ENCODE measurements at regions not wholly inside any gene's neighbourhood (a gene's known extent, or its start where the extent isn't known, plus 50 kb on each side); places are given as distances from the start of the nearest gene placed in this dataset.
"Not testable (repeated sequence)": the region's sequence is repeated elsewhere in the genome, so short reads cannot be mapped to it uniquely, and the experiment has no call there.

DNA sequence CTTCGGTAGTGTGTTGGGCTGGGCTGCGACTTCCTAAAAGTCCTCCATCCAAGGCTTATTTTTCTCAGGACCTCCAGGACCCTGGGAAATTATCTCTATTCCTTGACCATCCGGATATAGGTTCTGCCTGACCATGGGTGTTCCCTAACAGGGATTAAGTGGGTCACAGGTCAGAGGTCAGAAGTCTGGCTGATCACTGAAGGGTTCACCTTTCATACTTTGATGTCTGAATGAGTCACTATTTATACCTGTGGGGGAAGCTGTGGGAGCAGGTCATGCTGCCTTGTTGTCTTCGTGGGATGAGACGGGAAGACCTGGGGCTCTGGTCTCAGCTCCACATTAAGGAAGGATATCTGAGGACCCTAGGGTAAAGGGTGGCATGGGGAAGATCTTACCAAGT lies 65.0 kb upstream of the ETV3 start:
- no peak for DNase-seq

- no peak for DNase-seq
Observed at GRCh38 chr1:157202331-157202730, 64.1 kb upstream of the ETV3 start.

- DNase-seq: no peak
Observed at GRCh38 chr1:157201767-157202166, 63.6 kb upstream of the ETV3 start.

DNA sequence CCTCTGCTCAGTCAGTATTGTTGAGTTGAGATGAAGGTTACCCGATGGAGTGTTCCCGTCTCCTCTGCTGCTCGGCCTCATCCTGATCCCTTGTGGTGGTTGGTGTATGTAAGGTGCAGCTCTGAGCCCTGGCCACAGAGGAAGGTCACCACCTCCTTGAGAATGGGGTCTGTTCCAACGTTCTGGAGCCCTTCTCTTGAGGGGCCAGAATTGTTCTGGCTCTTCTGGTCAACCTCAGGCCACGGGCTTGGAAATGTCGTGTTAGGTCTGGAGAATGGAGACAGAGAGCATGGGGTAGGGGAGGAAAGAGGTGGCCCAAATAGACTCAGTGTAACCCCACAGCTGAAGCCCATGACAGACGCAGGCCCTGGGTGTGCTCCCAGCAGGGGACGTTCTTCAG lies 62.3 kb upstream of the ETV3 start:
- no peak for DNase-seq

- no peak for DNase-seq
Observed at GRCh38 chr1:157199421-157199755, 61.2 kb upstream of the ETV3 start.

DNA sequence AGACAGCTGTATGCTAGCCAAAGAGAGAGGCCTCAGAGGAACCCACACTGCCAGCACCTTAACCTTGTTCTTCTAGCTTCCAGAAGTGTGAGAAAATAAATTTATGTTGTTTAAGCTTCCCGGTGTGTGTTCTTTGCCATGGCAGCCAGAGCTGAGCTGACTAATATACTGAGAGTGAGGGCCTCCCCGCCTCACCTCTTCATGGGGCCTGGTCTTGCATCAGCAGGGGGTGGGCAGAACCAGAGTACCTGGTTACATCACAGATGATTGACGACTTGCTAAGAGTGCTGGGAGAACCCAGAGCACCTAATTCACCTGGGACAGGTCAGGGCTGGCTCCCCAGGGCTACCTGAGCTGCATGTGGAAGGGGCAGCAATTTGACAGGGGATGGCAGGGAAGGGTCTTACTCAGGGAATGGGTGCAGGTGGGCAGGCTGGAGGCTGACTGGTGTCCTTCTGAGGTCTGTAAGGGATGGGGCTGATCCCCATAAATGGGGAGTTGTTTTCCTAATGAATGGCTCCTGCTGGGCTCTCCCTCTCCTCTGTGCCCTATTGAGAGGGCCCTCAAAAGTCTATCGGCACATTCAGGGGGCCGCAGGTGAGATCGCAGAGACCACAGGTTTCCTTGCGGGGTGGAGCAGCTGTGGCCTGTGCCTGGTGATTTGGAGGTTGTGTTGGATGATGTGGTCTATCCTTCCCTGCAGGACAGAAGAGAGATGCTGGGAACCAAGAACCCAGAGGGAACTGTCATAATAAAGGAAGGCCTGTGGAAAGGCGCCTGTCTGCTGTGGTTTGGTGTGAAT lies 60.6 kb upstream of the ETV3 start:
- no peak for DNase-seq

DNA sequence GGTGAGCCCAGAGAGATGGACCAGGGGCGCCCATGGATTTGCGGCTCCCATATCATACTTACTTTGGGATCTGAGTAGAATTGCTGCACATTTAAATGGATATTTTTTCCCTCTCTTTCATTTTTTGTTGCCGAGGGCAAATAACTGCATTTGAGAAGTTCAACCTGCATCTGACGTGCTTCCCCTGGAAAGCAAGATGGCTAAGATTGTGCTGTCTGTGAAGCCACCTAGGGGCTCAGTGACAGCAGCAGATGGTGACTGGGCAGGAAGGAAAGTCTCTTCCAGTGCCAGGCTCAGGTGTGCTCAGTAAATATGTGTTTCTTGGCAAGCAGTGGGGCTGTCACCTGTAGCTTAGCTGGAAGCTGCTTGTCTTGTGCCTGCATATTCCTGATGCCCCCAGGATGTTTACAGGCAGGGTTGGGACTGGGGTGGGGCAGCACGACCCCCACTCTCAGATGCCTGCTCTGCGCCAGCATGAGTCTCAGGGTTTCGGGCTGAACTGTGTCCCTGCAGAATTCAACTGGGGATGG lies 59.8 kb upstream of the ETV3 start:
- DNase-seq: no peak

- DNase-seq: not testable (repeated sequence)
Observed at GRCh38 chr1:157196670-157197456, 58.7 kb upstream of the ETV3 start.

- no peak for DNase-seq
Observed at GRCh38 chr1:157196245-157196543, 58.0 kb upstream of the ETV3 start.

DNA sequence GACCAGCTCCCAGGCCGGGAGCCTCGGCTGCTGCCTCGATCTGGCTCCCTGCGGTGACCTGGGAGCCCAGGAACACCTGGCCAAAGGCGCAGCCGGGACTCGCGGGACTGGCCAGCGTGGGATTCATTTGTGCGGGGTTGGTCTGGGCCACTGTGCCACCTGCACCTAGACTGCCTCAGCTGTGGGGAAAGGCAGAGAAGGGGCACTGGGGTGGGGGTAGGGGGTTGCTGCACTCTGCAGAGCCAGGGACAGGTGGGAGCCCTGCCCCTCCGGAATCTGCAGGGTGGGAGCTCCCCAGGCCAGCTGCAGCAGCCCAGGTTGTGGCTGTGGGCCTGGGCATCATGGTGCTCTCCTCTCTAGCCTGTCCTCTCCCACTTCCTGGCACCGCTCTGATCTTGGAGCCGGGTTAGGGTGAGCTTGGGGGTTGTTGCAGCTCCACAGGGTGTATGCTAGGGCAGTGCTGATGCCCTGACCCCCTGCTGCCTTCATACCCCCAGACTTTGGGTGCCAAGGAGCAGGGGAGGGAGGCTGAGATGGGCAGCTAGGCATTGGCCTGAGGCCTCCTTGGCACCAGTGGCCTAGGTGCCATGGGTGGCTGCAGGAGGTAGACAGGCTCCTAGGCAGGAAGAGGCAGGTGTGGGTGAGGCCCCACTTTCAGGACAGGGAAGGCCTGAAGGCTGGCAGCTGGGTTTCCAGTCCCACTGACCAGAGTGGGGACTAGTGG lies 57.5 kb upstream of the ETV3 start:
- DNase-seq: no peak

- no peak for DNase-seq
Observed at GRCh38 chr1:157194731-157195520, 56.7 kb upstream of the ETV3 start.

DNA sequence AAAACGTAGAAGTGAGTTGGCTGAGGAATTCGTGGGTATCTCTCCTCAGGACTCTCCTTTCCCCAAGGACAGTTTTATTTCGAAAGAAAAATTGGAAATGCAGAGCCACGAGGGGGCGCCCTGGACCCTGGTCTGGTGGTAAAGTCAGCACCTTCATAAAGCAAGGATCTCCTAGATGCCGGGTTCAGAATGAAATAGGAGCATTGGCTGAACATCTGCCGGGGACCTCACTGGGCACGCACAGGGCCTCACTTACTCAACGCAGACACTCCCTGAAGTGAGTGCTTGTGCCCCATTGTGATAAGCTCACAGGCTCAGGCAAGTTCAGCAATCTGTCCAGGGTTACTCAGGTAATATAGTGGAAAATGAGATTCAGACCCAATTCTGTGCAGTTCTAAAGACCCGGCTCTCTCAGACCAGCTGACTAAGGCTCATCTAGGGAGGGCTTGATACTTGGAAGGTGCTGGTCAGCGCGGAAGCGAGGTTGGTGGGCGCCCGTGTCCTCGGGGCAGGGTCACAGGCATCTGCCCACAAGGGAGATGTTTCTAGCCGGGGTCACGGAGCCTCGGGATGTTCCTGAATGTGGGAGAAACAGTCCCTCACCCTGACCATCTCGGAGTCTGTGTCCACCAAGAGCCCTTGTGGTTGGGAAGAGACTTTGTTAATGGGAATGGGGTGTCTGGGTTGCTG lies 55.7 kb upstream of the ETV3 start:
- peak; percentile 59 for DNase-seq

DNA sequence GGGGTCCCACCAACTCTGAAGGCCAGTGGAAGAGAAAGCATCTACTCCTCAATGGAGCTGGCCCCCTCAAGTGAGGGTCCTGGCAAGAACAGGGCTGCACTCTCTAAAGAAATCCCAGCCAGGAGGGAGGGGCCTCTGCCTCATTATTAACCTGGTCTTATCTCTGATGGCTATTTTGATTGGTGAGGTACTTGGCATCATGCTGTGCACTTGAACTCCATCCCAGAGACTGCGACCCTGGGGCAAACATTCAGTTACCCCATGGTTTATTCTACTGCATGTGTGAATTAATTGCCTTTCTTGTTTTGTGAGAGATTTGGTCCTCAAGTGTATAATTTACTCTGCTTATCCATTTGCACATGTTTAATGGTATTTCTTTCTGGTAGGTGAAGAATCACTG lies 55.0 kb upstream of the ETV3 start:
- DNase-seq: no peak

DNA sequence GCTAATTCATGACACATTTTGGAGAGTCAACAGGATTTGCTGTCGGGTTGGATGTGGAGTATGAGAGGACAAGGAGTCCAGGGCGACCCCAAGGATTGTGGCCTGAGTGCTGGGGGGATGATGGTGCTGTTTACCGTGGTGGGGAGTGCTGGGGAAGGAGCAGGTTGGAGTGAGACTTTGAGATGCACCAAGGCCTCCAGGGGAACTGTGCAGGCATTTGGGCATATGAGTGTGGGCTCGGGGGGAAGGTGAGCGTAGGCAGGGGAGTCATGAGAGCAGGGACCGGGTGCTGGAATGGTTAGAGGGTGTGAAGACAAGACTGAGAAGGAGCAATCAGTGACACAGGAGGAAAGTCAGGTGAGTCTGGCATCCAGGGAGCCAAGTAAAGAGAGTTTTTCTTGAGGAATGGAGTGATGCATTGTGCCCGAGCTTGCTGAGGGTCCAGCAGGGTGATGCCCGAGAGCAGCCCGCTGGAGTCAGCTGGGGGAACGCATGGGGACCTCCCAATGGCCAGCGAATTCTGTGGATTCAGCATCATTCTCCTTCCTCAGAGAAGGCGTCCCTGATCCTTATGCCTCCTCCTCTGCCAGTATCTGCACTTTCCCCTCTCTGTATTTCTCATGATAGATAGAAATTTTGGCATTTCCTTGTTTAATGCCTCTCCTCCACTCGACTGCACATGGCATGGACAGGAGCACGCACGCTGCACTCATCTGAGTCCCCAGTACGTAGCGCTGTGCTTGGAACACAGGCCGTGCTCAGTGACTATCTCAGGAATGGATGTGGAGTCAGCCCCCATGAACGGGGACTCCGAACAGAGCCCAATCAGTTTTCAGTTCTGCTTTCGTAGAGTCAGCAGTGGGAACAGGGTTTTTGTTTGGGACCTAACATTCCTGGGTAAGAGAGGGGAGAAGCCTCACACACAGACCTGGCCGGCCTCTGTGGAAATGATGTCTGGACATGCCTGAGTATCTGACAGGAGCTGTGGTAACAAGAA lies 52.1 kb upstream of the ETV3 start:
- no peak for DNase-seq

- DNase-seq: no peak
Observed at GRCh38 chr1:157189096-157189495, 50.9 kb upstream of the ETV3 start.
